ENCODE measurements at regions not wholly inside any gene's neighbourhood (a gene's known extent, or its start where the extent isn't known, plus 50 kb on each side); places are given as distances from the start of the nearest gene placed in this dataset.

DNA sequence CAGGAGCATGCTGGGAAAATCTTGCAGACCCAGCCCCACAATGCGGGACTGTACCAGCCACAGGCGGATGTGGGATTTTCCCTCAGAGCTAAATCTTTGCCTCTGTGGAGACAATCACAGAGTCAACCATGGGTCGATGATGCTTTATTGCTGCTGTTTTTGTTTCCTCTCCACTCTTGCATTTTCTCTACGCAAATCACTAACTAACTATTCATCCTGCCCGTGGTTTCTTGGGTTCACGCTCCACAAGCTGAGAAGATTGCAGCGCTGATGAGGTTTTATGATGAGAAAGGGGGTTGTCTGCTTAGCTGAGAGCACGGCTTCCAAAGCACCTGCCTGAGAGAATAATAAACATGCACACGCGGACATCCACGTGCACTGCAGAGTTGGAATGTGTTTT, 500.2 kb upstream of the ADAMTS16 start:
- TF ChIP-seq POLR2A (IDR thresholded peaks at IDR 0.05; ENCODE audit: low read depth) (no peak), CTCF (IDR thresholded peaks at IDR 0.05) (no peak), EP300 (IDR thresholded peaks at IDR 0.05) (no peak)
